ENCODE measurements at regions not wholly inside any gene's neighbourhood (a gene's known extent, or its start where the extent isn't known, plus 50 kb on each side); places are given as distances from the start of the nearest gene placed in this dataset.
"Not testable (repeated sequence)": the region's sequence is repeated elsewhere in the genome, so short reads cannot be mapped to it uniquely, and the experiment has no call there.

DNA sequence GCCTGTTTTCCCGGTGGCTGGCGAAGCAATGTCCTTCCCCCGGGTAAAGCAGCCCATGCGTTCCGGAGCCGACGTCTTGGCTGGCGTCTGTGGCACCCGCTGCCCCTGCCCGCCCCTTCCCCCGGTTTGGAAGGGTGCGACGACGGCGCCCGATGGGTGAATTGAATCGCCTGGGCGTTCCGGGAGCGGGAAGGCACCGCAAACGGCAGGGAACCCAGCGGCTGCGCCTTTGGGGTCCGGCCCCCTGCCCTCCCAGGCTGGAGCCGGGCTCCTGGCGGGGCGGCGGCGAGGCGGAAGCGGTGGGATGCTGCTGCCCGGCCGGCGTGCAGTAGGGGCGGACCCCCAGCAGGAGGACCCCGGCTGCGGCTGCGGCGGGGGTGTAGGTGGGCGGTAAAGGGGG is 123.6 kb upstream of the RHOU start:
- DNase-seq (ENCODE audit: low read depth in 4 of 4, low spot score in 3 of 4) = not testable (repeated sequence)

DNA sequence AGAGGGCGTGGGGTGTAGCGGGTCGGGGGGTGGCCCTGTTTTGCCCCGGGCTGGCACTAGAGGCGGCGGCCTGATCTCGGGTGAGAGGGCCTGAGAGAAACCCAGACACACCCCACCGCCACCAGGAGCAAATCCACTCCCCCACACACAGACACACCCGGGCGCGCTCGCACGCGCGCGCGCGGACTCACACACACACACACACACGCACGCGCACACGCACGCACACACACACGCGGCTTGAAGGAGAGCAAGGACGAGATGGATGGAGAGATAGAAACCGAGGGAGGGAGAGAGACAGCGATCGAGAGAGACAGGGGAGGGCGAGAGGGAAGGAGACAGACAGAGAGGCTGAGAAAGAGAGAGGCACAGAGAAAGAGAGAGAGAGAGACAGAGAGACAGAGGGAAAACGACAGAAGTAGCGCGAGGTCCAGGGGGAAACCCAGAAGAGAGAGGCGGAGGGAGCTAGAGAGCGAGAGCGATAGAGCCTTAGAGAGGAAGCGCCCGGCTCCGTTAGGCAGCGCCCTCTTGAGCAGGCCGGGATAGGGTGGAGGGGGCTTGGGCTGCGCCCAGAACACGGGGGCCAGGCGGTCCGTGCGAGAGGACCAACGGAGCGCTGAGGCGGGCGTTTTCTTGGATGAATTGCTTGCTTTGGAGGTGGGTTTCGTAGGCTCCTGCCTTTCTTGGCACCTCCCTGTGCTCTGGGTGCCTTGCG is 113.1 kb upstream of the RHOU start:
- not testable (repeated sequence) for DNase-seq (ENCODE audit: low read depth in 4 of 4, low spot score in 3 of 4)

DNA sequence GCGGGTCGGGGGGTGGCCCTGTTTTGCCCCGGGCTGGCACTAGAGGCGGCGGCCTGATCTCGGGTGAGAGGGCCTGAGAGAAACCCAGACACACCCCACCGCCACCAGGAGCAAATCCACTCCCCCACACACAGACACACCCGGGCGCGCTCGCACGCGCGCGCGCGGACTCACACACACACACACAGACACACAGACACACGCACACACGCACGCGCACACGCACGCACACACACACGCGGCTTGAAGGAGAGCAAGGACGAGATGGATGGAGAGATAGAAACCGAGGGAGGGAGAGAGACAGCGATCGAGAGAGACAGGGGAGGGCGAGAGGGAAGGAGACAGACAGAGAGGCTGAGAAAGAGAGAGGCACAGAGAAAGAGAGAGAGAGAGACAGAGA is 108.8 kb upstream of the RHOU start:
- DNase-seq (ENCODE audit: low read depth in 4 of 4, low spot score in 3 of 4) = not testable (repeated sequence)

DNA sequence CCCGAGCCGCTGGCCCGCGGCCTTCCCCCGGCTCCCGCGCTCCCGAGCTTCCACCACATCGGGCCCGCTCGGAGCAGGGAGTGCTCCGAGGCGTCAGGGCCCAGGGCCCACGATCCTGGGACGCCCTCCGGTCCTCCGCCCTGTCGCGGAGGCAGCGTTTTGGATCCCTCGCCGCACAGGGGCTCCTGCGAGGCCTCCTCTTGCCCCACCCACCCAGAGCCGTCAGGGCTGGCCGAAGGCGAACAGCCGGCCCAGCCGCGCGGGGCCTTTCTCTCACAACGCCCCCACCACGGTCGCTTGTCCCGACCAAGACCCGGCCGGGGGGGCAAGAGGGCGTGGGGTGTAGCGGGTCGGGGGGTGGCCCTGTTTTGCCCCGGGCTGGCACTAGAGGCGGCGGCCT is 102.4 kb upstream of the RHOU start:
- DNase-seq (ENCODE audit: low read depth in 4 of 4, low spot score in 3 of 4) = not testable (repeated sequence)

GRCh38 chr1:228635304-228635703 is 100.0 kb upstream of the RHOU start:
- DNase-seq (ENCODE audit: low read depth in 4 of 4, low spot score in 3 of 4) = not testable (repeated sequence)

DNA sequence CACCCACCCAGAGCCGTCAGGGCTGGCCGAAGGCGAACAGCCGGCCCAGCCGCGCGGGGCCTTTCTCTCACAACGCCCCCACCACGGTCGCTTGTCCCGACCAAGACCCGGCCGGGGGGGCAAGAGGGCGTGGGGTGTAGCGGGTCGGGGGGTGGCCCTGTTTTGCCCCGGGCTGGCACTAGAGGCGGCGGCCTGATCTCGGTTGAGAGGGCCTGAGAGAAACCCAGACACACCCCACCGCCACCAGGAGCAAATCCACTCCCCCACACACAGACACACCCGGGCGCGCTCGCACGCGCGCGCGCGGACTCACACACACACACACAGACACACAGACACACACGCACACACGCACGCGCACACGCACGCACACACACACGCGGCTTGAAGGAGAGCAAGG is 97.8 kb upstream of the RHOU start:
- DNase-seq (ENCODE audit: low read depth in 4 of 4, low spot score in 3 of 4) = not testable (repeated sequence)

DNA sequence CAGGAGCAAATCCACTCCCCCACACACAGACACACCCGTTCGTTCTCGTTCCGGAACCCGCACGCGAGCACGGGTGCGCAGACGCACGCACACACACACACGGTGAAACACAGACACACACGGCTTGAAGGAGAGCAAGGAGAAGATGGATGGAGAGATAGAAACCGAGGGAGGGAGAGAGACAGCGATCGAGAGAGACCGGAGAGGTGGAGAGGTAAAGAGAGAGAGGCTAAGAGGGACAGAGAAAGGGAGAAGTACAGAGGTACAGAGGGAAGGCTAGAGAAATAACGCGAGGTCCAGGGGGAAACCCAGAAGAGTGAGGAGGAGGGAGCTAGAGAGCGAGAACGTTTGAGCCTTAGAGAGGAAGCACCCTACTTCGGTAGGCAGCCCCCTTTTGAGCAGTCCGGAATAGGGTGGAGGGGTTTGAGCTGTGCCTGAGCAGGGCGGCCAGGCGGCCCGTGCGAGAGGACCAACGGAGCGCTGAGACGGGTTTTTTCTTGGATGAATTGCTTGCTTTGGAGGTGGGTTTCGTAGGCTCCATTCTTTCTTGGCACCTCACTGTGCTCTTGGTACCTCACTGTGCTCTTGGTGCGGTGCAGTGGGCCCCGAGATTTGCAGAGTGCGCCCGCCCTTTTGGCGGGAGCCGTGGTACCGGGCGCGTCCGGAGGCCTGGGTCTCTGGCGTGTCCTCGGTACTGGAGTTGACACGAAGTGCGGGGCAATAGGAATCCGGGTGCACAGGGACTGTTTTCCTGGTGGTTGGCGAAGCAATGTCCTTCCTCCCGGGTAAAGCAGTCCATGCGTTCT is 88.4 kb upstream of the RHOU start:
- no peak for DNase-seq (ENCODE audit: low read depth in 4 of 4, low spot score in 3 of 4)

DNA sequence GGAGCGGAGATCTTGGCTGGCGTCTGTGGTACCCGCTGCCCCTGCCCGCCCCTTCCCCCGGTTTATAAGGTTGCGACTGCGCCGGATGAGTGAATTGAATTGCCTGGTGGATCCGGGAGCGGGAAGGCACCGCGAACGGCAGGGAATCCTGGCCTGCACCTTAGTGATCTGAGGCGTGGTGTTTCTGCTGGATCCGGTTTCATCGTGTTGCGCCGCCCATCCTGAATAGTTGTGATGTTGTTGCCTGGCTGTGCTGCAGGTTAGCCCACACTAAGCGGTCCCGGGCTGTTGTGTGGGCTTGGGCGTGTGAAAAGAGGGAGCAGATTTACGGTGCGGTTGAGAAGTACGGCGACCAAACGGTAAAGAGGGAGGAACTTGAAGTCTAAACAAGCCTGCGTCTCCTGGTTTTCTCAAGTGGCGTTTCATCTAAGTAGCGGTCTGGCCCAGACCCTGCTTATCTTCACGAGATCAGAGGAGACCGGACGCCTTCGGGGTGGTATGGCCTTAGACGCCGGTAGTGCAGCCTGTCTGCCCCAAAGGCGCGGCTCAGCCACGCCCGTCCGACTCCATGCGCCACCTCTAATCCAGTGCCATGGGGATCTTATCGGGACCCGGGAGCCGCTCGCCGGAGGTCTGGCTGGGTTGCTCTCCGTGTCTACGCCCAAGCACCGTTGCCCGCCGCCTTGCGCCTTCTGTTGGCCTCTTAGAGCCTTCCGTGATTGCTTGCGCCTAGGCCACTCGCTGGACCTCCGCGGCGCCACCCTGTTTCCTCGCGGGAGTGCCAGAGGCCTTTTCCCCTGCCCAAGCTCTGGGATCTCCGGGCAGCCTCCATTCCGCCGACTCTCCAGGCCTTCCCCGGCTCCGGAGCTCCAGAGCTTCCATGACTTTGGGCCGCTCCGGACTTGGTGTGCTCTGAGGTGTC is 87.5 kb upstream of the RHOU start:
- no peak for DNase-seq (ENCODE audit: low read depth in 4 of 4, low spot score in 3 of 4)

DNA sequence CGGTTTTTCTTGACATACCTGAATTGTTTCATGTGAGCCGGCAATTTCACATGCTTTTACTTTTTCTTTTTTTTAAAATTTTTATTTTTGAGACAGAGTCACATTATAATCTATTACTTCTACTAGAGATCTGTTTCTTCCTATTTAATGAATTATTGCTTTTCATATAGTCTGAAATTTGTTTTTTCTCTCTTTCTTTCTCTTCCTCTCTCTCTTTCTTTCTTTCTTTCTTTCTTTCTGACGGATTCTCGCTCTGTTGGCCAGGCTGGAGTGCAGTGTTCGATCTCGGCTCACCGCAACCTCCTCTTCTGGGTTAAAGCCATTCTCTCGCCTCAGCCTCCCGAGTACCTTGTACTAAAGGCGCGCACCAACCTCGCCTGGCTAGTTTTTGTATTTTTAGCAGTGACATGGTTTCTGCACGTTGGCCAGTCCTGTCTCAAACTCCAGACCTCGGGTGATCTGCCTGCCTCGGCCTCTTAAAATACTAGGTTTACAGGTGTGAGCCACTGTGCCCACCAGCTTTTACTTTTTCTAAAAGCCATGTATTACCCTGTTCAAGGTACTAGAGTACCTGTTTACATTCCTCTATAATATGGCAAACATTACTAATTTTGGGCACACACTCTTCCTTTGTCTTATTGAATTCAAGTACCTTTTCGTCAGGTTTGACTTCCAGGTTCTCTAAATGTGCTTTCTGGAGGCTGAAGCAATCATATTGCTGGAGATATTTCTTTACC is 86.5 kb upstream of the RHOU start:
- no peak for DNase-seq (ENCODE audit: low read depth in 4 of 4, low spot score in 3 of 4)

- no peak for DNase-seq (ENCODE audit: low read depth in 4 of 4, low spot score in 3 of 4)
Measured at GRCh38 chr1:228650141-228650540, 85.1 kb upstream of the RHOU start.

DNA sequence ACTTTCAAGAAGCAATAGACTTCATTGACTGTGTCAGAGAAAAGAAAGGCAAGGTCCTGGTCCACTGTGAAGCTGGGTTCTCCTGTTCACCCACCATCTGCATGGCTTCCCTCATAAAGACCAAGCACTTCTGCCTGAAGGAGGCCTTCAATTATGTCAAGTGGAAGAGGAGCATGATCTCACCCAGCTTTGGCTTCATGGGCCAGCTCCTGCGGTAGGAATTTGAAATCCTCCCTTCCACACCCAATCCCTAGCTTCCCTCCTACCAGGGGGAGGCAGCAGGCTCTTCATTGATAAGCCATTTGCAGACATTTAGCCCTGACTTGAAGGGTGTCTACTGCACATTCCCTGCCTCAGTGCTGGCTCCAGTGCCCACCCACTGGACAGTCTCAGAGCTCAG is 84.3 kb upstream of the RHOU start:
- no peak for DNase-seq (ENCODE audit: low read depth in 4 of 4, low spot score in 3 of 4)

DNA sequence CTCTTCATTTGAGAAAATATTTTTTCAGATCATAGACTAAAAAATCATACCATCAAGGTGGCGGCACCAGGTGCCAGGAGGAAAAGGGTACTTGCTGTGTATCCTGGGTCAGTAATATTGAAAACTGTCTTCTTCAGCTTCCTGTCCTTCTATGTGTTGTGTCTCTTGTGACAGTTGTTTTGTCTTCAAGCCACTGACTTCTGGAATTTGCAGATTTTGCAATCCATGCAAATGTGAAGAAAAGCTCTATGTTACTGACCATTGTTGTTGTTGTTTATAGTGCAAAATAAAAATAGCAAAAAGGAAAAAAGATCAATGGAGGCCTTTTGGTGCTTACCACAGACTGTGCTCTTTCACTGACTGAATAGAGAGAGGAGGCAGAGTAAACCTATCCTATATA is 83.2 kb upstream of the RHOU start:
- no peak for DNase-seq (ENCODE audit: low read depth in 4 of 4, low spot score in 3 of 4)

DNA sequence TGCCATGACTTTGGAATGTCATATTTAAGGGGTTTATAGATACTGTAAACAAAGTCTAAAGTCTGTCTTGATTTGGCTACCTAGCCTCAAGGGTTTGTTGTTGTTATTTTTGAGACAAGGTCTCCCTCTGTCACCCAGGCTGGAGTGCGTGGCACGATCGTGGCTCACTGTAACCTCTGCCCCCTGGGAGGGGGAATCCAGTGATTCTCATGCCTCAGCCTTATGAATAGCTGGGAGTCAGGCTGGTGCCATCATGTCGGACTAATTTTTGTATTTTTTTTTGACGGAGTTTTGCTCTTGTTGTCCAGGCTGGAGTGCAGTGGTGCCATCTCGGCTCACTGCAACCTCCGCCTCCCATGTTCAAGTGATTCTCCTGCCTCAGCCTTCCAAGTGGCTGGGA is 82.2 kb upstream of the RHOU start:
- DNase-seq (ENCODE audit: low read depth in 4 of 4, low spot score in 3 of 4) = not testable (repeated sequence)

- no peak for DNase-seq (ENCODE audit: low read depth in 4 of 4, low spot score in 3 of 4)
Measured at GRCh38 chr1:228653748-228654147, 81.5 kb upstream of the RHOU start.

- DNase-seq (ENCODE audit: low read depth in 4 of 4, low spot score in 3 of 4) = no peak
Measured at GRCh38 chr1:228655796-228656394, 79.4 kb upstream of the RHOU start.

DNA sequence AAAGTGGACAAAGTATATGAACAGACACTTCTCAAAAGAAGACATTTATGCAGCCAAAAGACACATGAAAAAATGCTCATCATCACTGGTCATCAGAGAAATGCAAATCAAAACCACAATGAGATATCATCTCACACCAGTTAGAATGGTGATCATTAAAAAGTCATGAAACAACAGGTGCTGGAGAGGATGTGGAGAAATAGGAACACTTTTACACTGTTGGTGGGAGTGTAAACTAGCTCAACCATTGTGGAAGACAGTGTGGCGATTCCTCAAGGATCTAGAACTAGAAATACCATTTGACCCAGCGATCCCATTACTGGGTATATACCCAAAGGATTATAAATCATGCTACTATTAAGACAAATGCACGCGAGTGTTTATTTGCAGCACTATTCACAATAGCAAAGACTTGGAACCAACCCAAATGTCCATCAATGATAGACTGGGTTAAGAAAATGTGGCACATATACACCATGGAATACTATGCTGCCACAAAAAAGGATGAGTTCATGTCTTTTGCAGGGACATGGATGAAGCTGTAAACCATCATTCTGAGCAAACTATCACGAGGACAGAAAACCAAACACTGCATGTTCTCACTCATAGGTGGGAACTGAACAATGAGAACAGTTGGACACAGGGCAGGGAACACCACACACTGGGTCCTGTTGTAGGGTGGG is 73.1 kb upstream of the RHOU start:
- not testable (repeated sequence) for DNase-seq (ENCODE audit: low read depth in 4 of 4, low spot score in 3 of 4)

DNA sequence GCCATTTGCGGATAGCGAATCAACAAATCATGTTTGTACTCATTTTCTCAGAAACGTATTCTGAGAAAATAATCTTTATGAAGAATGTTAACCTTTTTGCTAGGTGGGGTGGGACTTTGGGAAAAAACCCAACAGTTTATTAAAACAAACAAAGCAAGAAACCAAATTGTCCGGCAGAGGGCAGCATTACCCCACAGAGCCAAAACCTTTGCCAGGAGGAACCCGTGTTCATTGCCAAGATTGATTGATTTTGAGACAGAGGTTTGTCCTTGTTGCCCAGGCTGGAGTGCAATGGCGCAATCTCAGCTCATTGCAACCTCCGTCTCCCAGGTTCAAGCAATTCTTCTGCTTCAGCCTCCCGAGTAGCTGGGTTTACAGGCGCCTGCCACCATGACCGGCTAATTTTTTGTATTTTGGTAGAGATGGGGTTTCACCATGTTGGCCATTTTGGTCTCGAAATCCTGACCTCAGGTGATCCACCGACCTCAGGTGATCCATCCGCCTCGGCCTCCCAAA is 70.8 kb upstream of the RHOU start:
- DNase-seq (ENCODE audit: low read depth in 4 of 4, low spot score in 3 of 4) = no peak

- DNase-seq (ENCODE audit: low read depth in 4 of 4, low spot score in 3 of 4) = no peak
Measured at GRCh38 chr1:228666686-228667623, 68.3 kb upstream of the RHOU start.

All from left renal pelvis (tissue), 4 donors.